GM21786 (cell line): ENCODE measurements at regions not wholly inside any gene's neighbourhood (a gene's known extent, or its start where the extent isn't known, plus 50 kb on each side); places are given as distances from the start of the nearest gene placed in this dataset.

ENCODE experiments used
- ATAC-seq: cut with Tn5 transposase; IDR thresholded peaks from one replicate; pipeline ENCODE4 v1.9.1; 2021; ENCODE audit not compliant: unreplicated experiment

- ATAC-seq: no peak
Measured at GRCh38 chr4:162239992-162240769, 76.4 kb upstream of the FSTL5 start.

GRCh38 chr4:162237676-162238075 lies 73.9 kb upstream of the FSTL5 start:
- ATAC-seq: no peak

- no peak for ATAC-seq
Measured at GRCh38 chr4:162234595-162234994, 70.8 kb upstream of the FSTL5 start.

GRCh38 chr4:162232349-162232748 lies 68.5 kb upstream of the FSTL5 start:
- no peak for ATAC-seq

- no peak for ATAC-seq
Measured at GRCh38 chr4:162229670-162230069, 65.9 kb upstream of the FSTL5 start.

- ATAC-seq: no peak
Measured at GRCh38 chr4:162221148-162221547, 57.3 kb upstream of the FSTL5 start.
